GM19025 (cell line): ENCODE measurements at regions not wholly inside any gene's neighbourhood (a gene's known extent, or its start where the extent isn't known, plus 50 kb on each side); places are given as distances from the start of the nearest gene placed in this dataset.
"Not testable (repeated sequence)": the region's sequence is repeated elsewhere in the genome, so short reads cannot be mapped to it uniquely, and the experiment has no call there.

Experiments
- ATAC-seq: cut with Tn5 transposase; IDR thresholded peaks from one replicate; pipeline ENCODE4 v1.9.1; 2021; ENCODE audit warnings: mild to moderate bottlenecking, low read depth, moderate library complexity; ENCODE audit not compliant: unreplicated experiment

DNA sequence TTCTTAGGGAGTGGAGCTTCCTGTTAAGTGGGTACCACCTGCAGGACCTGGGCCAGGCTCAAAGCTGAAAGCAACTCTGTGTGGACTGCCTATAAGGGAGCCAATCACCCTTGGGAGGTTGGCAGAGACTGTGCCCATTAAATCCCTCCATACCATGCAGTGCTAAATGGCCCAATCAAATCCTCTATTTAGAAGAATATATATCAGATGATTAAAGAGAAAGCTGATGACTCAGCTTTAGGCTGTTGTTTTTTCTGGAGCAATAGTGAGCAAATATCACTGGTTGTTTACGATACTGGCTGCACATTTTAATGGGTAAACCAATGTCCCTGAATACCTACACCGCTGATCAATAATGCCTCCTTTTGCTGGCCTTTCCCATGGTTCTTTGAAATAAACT, 101.3 kb downstream of the TMX1 start:
- ATAC-seq, result no peak

DNA sequence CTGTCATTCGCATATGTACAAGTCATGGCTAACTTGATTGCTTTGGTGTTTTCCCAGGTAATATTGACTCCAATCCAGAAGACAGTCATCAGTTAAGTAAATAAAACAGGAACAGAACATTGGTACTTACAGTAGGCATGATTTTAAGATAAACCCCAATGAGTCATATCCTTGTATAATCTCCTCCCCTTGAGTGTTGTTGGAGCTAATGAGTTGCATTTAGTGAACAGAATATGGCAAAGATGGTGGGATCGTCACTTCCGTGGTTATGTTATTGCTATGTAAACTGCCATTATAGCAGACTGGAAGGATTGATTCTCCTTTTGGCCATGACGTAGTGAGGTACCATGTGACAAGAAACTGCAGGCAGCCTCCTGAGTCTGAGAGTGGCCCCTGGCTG, 102.2 kb downstream of the TMX1 start:
- ATAC-seq, result no peak

DNA sequence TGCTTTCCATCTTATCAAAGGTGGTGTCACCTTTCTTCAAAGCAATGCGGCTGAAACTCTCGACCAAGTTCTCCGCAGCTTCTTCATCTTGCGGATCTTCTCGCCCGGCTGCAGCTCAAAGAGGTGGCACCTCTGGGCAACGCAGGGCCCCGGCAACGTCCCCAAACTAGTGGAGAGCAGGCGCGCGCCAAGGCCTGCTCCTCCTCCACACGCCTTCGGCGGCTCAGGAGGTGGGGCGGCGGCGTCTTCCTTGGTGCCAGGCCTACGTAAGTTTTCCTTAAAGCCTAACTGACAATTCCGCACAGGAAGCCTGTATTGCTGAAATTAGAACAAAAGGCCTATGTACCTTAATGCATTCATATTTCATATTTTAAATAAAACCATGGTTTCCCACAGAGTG, 112.0 kb downstream of the TMX1 start:
- no peak for ATAC-seq

DNA sequence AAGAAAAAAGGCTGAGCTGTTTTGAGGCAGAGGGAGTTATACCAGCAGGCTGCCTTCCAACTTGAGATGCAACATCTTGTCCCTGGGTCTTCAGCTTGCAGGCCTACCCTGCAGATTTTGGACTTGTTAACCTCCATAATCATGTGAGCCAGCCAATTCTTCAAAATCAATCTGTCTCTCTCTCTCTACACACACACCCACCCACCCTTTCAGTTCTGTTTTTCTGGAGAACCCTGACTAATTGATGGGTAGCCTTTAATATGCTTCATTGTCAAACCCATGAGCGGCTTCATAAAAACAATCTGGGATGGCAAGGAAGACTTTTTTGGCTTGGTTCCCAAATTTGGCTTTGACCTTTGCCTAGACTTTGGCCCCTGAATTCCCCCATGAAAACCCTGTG, 113.9 kb downstream of the TMX1 start:
- no peak for ATAC-seq

DNA sequence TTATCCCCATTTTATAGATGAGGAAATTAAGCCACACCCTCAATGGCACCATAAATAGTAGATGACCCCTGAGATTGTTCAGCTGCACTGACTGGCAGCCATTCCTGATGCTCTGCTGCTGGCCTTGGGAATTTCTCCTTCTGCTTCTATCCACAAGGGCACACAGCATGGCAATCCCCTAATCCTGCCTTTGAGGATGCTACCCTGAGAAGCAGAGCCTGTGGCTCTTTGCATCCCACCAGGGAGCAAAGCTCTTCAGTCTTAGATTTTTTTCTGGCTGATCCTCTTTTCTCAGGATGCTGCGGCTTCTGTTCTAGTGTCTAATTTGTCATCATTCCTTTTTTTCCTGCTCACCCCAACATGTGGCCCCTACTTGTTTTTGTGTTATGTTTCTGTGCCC, 114.8 kb downstream of the TMX1 start:
- no peak for ATAC-seq

DNA sequence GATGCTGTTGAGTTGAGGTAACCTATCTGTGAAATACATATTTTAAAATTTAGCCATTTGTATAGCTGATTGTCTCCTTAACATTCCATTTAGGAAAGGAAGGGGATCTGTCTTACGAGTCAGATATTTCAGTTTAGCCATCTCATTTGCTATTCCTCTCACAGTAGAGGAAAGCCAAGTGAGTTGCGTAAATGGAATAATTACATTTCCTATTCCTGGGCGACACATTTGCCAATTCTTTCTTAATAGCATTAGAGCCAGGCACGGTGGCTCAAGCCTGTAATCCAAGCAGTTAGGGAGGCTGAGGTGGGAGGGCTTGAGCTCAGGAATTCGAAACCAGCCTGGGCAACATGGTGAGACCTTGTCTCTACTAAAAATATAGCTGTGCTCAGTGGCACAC, 116.3 kb downstream of the TMX1 start:
- ATAC-seq, result no peak

DNA sequence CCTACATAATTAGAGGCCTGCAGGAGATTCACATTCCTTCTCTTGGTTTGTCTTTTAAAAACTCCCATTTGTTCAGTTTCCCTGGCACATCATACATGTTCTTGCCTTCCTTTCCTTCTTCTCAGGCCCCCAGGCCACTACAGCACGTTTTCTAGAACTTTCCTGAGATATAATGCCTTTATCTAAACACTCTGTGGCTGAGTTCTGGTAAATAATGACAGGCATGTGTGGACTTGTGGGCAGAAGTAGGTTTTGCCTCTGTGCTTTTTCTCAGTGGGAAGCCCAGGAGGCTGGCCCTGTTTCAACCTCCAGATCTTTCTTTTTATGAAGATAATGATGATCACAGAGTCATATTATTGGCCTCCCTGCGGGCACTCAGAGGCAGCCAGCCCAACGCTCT, 117.2 kb downstream of the TMX1 start:
- ATAC-seq, result no peak

DNA sequence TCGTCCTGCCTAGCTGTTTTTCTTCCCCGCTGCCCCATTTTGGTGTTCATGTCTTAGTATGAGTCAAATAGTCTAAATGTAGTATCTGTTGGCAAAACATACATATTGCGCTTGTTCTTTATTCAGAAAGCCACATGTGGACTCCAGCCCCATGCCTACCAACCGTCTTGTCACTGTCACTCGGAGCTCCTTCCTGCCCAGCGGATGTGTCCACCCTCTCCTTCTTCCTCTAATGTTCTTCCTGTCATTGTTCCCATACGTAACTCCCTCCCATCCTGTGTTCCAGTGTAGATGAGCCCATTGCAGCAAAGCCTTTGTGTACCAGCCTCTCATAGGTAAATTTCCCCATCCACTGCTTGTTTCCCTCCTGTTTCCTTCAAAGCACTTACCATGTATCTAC, 120.5 kb downstream of the TMX1 start:
- no peak for ATAC-seq

DNA sequence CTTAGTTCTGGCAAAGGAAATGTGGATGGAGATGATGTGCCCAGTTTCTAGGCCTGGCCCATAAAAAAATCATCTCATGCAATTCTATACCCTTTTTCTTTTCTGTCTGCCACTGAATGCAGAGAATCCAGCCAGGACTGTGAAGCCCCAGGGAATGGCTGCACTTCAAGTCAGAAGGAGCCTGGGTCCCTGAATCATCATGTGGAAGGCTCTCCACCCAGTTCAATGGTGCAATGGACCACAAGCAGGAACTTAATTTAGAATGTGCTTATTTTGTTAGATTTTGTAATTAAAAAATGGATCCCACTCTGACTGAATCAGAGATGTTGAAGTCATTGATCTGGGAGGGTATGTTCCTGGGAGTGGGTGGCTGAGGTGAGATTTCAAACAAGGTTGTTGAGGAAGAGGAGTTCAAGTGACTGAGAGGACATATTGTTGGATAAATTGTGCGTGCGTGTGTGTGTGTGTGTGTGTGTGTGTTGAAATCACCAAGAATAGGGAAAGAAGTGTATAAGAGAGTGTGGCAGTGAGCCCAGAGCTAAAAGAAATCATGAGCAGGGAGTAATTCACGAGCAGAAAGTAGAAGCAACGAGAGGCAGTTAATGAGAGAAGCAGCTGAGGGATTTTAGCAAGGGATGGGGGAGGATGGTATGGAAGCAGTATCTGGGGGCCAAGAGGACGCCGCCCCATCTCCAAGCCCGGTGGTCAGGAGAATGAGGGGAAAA, 125.4 kb downstream of the TMX1 start:
- ATAC-seq, result no peak

DNA sequence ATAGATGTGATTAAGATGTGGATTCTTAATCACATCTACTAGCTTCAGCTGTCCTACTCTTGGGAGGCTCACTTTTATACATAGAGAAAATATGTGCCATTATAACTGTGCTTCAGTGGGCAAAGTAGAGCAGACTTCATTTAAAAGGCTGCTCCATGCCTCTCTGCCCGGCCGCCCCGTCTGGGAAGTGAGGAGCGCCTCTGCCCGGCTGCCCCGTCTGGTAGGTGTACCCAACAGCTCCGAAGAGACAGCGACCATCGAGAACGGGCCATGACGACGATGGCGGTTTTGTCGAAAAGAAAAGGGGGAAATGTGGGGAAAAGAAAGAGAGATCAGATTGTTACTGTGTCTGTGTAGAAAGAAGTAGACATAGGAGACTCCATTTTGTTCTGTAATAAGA, 126.4 kb downstream of the TMX1 start:
- ATAC-seq, result not testable (repeated sequence)

DNA sequence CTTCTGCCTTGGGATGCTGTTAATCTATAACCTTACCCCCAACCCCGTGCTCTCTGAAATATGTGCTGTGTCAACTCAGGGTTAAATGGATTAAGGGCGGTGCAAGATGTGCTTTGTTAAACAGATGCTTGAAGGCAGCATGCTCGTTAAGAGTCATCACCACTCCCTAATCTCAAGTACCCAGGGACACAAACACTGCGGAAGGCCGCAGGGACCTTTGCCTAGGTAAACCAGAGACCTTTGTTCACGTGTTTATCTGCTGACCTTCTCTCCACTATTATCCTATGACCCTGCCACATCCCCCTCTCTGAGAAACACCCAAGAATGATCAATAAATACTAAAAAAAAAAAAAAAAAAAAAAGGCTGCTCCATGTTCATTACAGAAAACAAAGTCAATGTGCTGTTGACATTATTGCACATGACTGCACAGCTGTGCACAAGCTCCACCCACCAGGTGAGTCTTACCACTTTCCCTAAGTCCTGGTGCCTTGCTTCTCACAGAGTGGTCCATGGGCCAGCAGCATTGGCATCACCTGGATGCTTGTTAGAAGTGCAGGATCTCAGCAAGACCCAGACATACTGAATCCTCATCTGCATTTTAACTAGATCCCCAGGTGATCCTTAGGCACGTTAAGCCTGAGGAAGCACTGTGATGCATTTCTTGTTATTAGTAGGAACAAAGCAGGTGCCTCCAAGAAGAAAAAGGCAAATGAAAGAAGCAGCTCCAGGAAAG, 127.0 kb downstream of the TMX1 start:
- ATAC-seq, result not testable (repeated sequence)

DNA sequence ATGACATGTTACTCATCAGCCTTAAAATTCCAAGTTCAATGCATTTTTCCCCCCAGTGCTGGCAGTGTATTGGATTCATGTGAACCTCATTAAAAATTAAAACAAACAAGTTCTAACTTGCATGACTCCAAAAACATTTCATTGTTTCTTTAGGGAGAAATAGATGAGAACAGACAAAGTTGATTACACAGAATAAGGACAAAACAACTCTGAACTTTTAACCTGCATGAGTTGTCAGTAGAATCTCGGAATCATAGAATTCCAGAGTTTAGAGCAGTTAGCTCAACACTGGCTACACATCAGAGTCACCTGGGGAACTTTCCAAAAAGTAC, 127.5 kb downstream of the TMX1 start:
- ATAC-seq, result no peak

DNA sequence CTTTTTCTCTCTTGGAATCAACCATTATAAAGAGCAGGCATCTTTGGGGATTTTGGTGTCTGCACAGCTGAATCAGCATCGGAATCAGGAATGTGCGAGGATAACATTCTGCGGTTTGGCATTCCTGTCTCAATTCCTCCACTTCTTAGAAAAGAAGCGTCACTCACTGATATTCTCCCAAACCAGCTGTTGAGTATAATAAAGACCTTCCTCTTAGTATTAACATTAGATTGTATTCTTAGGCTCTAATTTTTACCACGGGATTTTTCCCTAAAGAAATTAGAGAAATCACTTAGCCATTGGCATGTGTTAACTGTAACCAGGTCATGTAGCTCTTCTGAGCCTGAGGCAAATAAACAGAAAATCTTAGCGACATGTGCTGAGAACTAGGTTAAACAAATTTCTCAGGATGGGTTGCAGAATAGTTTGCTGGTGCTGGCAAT, 128.7 kb downstream of the TMX1 start:
- no peak for ATAC-seq

DNA sequence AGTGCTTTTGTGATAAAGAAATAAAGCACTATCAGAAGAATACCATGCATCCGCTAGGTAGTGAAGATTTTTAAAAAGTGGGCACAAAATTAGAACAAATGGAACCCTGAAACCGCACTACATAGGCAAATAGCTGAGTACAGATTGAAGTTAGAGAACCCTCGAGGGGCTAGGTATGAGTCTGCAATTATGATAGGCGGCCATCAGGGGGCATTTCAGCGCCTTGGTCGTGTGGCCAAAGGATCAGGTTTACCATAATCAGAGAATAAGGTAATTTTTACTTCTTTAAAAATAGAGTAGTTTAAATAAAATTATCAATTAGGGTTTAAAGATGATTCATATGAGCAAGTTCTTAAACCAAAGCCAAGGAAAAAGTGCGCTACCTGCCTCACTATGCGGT, 129.8 kb downstream of the TMX1 start:
- no peak for ATAC-seq

DNA sequence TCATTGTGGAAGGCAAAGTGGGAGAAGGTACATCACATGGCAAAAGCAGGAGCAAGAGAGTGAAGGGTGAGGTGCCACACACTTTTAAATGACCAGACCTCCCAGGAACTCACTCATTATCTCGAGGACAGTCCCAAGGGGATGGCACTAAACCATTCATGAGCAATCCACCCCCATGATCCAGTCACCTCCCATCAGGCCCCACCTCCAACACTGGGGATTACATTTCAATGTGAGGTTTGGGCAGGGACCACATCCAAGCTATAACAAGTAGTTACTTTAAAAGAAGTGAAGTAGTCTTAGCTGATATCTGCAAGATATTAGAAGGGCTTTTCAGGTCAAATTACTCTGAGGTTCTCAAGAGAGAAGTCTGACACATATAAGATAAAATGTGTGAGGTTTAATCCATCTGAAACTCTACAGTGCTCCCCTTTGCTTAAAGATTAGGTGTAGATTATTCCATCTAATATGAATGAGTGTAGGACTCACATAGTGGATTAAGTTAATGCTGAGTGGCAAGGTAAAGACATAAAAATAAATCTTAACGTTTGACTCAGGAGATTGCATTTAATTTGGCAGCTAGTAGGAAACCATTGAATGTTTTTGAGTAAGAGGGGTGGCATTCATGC, 130.8 kb downstream of the TMX1 start:
- ATAC-seq, result no peak

DNA sequence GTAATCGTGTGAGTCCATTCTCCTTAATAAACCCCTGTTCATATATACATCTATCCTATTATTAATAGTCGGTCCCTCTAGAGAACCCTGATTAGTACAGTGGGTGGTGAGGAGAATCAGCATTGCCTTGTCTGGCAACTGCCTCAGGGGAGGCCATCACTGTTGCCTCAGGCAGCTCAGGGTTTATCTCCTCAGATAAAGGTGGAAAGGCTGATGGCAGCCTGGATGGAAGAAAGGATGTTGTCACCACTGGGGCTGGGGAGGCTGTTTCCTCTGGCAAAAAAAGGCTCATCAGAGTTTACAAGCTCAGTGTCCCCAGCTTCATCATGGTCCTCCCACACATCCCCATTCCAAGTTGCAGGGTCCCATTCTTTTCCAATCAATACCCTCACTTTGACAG, 137.1 kb downstream of the TMX1 start:
- ATAC-seq, result not testable (repeated sequence)

DNA sequence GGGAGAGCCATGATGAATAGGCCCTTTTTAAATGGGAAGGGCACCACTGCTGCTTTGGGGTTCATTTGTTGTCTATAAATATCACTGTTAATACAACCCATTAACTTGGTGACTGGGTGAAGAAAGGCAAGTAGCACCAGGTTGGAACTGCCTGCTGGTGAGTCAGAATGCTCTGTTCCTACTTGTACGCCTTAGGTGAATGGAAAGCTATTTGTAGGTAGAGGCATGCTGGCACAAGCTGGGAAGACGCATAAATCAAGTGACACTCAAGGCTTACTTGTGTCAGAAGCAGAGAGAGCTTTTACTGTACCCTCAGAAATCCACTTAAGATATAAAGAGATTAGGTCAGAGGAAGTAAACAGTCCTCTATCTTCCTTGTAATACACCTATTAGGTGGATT, 142.5 kb downstream of the TMX1 start:
- no peak for ATAC-seq

DNA sequence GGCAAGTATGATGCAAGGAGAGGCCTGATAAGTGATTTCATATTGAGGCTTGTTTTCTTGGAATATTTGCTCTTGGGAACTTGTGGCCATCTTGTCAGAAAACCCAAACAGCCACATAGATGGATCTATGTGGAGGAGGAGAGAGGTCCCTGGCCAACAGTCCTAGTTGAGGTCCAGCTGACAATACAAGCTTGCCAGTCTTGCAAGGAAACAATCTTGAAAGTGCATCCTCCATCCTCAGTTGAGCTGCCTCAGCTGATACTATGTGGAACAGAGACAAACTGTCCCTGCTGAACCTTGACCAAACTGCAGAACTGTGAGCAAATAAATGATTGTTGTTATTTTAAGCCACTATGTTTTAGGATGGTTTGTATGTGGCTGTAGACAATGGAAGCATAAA, 146.4 kb downstream of the TMX1 start:
- no peak for ATAC-seq

DNA sequence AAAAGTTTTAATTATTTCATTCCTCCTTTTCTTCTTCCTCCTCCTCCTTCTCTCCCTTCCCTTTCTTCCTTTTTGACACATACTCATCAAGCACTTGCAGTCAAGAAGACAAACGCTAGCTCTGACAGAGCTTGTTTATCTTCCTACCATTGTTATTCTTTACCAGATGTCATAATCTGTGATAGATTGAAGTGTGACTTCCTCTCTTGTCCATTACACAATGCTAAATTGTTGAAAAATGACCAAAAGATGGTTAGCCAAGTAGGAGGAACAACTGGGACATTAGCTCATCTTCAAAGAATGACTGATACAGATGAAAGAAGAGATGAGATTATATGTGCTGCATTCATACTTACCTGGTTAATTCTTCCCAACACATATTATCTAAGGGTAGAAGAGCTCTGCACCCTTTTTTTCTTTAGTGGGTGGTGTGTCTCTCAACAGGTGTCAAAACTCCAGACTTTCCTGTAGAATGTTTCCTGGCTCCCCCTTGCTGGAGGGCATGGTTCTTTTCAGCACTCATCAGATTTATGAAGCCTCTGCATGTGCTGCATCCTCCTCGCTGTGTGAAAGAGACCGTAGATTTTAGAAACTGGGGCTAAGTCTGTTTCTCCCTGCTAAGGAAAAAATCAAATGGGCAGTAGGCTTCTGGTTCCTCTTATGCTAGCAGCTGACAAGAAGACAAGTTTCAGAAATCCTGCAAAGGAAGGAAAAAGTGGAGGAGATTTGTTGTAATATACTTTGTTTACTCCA, 147.1 kb downstream of the TMX1 start:
- ATAC-seq, result no peak

DNA sequence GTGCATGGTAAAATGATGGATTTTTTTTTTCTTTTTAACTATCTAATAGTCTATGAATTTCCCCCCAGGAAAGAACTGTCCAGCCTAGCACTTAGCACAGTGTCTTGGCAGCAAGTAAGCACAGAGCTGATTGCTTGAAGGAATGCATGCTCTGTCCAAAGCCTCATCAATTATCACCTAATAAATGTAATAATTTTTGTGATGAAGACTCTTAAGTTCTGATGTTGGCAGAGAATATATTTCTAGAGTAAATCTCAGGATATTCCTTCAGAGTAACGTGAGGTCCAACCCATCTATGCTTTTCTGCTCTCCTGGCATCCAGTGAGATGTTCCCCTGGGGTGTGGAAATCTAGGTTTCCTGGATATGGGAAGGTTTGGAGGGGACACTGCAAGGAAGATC, 152.4 kb downstream of the TMX1 start:
- ATAC-seq, result no peak

DNA sequence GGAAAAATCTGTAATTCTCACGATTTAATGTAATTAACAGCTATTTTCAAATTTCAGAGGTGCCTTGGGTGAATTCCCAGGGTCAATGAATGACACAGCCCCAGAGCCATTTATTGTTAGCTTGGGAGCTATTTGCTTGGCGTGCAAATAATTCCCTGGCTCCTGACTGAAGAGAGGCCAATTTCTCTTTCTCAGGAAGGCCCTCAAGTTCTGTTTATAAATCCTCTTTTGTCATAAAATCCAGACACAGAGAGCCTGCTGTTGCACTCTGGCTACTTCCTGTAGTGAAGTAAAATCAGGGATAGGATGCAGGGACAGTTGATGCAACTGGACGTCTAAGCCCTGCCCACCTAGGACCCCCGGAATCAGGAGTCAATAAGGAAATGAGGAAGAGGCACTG, 154.3 kb downstream of the TMX1 start:
- no peak for ATAC-seq
